ENCODE measurements at regions not wholly inside any gene's neighbourhood (a gene's known extent, or its start where the extent isn't known, plus 50 kb on each side); places are given as distances from the start of the nearest gene placed in this dataset.

GRCh38 chr3:81186412-81186811 lies 575.0 kb downstream of the GBE1 start:
- TF ChIP-seq CTCF (IDR thresholded peaks at IDR 0.05; ENCODE audit: low read depth, low read length, missing input control) (no peak), MAX (IDR thresholded peaks at IDR 0.05) (no peak), JUND (IDR thresholded peaks at IDR 0.05) (no peak), ATF3 (IDR thresholded peaks at IDR 0.05) (no peak), RXRA (IDR thresholded peaks at IDR 0.05) (no peak)
